ENCODE measurements at regions not wholly inside any gene's neighbourhood (a gene's known extent, or its start where the extent isn't known, plus 50 kb on each side); places are given as distances from the start of the nearest gene placed in this dataset.

DNA sequence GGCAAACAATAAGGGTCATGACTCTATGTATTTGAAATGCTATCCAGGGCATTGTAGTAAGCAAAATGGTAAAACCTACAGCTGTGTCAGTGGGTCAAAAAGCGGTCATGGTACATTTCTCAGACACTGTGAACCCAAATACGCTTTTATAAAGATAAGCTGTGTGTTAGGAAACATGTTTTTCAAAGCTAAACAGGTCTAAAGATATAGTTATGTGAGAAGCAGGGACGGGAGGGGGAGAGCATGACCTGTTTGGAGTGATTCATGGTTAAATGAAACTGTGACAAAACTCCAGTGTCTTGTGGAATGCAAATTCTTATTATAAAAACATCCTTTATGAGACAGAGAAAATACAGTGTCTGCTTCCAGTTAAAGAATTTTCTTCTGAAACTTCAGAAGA is 205.4 kb upstream of the BMP2 start:
- DNase-seq (ENCODE audit: low spot score) = no peak
- TF ChIP-seq, protein P1, sequence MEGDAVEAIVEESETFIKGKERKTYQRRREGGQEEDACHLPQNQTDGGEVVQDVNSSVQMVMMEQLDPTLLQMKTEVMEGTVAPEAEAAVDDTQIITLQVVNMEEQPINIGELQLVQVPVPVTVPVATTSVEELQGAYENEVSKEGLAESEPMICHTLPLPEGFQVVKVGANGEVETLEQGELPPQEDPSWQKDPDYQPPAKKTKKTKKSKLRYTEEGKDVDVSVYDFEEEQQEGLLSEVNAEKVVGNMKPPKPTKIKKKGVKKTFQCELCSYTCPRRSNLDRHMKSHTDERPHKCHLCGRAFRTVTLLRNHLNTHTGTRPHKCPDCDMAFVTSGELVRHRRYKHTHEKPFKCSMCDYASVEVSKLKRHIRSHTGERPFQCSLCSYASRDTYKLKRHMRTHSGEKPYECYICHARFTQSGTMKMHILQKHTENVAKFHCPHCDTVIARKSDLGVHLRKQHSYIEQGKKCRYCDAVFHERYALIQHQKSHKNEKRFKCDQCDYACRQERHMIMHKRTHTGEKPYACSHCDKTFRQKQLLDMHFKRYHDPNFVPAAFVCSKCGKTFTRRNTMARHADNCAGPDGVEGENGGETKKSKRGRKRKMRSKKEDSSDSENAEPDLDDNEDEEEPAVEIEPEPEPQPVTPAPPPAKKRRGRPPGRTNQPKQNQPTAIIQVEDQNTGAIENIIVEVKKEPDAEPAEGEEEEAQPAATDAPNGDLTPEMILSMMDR (IDR thresholded peaks at IDR 0.05; ENCODE audit: extremely low read depth, missing control alignments) = no peak

DNA sequence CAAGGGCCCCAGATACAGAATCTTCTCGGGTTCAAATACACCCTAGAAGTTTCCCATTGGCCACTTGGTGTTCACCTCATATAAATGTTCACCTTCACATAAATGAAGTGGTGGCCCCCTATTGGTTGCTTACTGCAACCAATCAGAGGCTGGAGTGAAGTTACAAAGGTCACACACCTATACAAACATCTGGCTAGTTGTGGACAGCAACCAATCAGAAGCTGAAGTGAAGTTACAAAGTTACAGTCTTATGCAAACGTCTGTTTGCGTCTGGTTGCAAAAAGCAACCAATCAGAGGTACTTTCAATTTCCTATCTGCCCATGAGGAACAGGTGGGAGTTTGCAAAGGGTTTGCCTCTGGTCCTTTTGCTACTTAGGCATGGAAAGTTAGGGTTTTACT is 206.5 kb upstream of the BMP2 start:
- no peak for DNase-seq (ENCODE audit: low spot score)
- TF ChIP-seq, protein P1 (IDR thresholded peaks at IDR 0.05; ENCODE audit: extremely low read depth, missing control alignments) = no peak

DNA sequence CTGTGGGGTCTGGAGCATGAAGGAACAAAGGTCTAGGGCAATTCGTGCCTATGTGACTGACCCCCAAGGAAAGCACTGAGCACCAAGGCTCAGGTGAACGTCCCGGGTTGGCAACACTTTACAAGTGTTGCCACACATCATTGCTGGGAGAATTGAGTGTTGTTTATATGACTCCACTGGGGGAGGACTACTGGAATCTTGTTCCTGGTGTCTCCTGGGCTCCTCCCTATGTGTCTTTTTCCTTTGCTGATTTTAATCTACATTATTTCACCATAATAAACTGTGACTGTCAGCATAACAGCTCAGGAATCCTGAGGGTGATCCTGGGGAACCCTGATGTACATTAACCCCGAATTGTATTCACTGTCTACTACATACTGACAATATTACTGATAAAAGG is 207.7 kb upstream of the BMP2 start:
- no peak for DNase-seq (ENCODE audit: low spot score)
- TF ChIP-seq, protein P1 (IDR thresholded peaks at IDR 0.05; ENCODE audit: extremely low read depth, missing control alignments) = no peak

DNA sequence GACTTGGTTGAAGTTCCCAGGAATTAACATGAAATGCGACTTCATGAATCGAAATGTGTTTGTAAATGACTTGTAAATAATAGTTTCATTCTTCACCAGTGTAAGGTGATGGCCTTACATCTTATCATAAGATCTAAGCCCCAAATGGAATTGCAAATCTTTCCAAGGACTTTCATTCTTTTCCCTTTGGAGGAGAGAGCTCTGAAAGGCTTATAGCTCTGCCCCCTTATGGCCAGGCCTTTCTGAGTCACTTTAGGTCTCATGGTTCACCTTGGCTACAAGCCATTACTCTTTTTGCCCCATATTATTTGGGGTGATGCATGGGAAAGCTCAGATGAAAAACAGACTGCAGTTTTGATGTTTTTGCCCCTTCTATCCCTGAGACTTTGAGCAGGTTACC is 209.1 kb upstream of the BMP2 start:
- no peak for DNase-seq (ENCODE audit: low spot score)
- TF ChIP-seq, protein P1 (IDR thresholded peaks at IDR 0.05; ENCODE audit: extremely low read depth, missing control alignments) = no peak

DNA sequence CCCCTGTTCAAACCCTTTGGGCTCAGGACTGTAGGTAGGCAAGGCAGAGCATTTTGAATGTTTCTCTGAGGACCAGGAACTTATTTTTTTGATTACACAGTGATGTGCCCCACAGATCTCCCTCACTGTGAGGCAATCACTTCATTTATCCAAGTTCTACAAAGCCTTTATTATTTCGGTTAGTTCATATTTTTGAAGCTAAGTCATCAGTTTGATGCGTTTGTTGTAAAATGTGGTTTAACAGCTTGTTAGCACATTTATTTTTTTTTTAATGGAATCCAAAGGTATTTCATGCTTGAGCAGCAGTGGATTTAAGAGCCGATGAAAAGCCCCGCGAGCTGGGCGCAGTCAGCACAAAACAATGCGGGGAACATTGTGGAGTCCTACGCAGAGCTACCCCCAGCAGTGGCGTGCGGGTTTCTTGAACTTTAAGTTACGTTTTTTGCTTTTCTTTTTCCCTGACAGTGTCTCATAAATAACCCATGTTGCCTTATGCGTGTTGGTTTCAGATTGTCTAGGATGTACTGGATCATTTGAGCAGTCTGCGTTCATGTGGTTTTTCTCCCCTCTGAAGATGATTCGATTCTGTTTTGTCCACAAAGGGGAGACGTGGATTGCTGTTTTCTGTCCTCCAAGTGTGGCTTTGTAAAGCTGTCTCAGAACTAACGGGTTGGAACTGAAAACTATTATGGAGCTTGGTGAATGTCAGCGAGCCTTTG is 233.6 kb upstream of the BMP2 start:
- DNase-seq (ENCODE audit: low spot score) = no peak
- TF ChIP-seq, protein P1 (IDR thresholded peaks at IDR 0.05; ENCODE audit: extremely low read depth, missing control alignments) = no peak

DNA sequence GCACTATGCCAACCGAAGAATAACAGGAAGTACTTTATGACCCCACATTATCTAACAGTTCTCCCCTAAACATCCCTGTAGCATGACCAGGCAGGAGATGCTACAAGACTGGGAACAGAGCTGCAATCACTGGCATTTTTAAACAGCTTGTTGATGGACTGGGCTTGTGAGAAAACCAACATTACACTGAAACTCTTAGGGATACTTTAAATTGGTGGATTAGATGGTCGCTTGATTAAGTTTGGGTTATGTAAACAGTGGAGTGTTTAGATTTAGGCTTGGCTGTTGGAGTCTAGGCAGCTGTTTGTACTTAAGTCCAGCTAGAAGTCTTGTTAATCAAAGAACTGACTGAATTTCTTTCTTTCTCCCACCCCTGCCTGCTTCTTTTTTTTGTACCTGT is 234.1 kb upstream of the BMP2 start:
- no peak for DNase-seq (ENCODE audit: low spot score)
- TF ChIP-seq, protein P1 (IDR thresholded peaks at IDR 0.05; ENCODE audit: extremely low read depth, missing control alignments) = no peak

DNA sequence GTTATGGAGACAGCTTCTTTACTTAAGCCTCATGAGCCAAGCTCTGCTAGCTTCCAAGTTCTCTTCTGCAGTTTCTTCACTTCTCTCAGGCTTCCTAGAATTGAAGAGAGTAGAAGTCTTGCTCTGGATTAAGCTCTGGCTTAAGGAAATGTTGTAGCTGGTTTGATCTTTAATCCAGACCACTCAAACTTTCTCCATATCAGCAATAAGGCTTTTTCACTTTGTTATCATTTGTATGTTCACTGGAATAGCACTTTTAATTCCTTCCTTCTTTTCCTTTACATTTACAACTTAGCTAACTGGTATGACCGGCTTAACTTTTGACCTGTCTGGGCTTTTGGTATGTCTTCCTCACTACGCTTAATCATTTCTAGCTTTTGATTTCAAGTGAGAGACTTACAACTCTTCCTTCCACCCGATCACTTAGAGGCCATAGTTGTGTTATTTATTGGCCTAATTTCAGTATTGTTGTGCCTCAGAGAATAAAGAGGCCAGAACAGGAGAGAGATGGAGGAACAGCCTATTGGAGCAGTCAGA is 236.6 kb upstream of the BMP2 start:
- no peak for DNase-seq (ENCODE audit: low spot score)
- TF ChIP-seq, protein P1 (IDR thresholded peaks at IDR 0.05; ENCODE audit: extremely low read depth, missing control alignments) = no peak
